Epithelial cell of esophagus (primary cell): ENCODE measurements at regions not wholly inside any gene's neighbourhood (a gene's known extent, or its start where the extent isn't known, plus 50 kb on each side); places are given as distances from the start of the nearest gene placed in this dataset.

Experiments used
- DNase-seq: peaks from one replicate; pipeline ENCODE4 v3.0.0; 2010; ENCODE audit warnings: low read depth
- H3K4me3 ChIP-seq: 2 replicates; pipeline ENCODE4 v1.5.1; 2011; ENCODE audit warnings: mild to moderate bottlenecking, low read length, control low read depth
- TF ChIP-seq, protein P1 (sequence below): IDR thresholded peaks from 2 replicates; pipeline ENCODE4 v1.5.1; 2011; ENCODE audit warnings: low read depth, mild to moderate bottlenecking, low read length, control low read depth, inconsistent platforms; ENCODE audit not compliant: insufficient read depth; ENCODE audit errors: missing control alignments

- DNase-seq = peak; percentile 75
- peak overlapping the region; percentile 34 for H3K4me3 ChIP-seq
- TF ChIP-seq, protein P1, sequence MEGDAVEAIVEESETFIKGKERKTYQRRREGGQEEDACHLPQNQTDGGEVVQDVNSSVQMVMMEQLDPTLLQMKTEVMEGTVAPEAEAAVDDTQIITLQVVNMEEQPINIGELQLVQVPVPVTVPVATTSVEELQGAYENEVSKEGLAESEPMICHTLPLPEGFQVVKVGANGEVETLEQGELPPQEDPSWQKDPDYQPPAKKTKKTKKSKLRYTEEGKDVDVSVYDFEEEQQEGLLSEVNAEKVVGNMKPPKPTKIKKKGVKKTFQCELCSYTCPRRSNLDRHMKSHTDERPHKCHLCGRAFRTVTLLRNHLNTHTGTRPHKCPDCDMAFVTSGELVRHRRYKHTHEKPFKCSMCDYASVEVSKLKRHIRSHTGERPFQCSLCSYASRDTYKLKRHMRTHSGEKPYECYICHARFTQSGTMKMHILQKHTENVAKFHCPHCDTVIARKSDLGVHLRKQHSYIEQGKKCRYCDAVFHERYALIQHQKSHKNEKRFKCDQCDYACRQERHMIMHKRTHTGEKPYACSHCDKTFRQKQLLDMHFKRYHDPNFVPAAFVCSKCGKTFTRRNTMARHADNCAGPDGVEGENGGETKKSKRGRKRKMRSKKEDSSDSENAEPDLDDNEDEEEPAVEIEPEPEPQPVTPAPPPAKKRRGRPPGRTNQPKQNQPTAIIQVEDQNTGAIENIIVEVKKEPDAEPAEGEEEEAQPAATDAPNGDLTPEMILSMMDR = peak; percentile 91
These were observed 64.0 kb upstream of the HNRNPA3 start for GRCh38 chr2:177148477-177149154.

DNA sequence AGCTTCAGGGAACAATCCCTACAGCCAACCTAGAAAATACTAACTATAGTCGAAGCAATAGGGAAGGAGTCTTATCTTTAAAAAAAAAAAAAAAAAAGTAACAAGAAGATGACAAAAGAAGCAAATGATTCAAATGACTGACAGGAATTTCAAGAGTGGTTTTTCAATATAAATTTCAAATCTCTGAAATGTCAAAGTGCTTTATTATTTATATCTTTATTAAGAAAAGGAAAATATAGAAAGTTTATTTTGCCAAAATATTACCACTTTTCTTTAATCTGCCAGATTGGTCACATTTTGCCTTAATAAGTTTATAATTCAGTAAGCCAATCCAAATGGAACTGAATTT is 63.5 kb upstream of the HNRNPA3 start:
- H3K4me3 ChIP-seq = no peak overlapping the region
- TF ChIP-seq, protein P1 = no peak
- no peak for DNase-seq

DNA sequence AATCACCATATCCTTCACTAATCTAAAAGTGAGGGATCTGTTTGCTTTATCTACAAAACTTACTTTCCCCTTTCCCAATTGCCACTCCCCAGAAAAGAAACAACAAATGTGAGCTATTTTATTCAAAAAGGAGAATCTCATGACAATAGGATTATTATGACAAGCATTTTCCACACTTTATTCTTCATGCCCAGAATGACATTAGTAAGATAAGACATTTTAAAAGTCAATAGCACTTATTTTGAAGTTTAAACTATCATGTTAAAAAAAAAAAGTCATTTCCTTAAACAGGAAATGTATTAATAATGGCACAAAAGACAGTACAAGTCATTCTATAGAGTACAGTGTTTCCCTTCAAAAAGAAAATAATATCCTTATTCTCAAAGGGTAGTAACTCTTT is 58.8 kb upstream of the HNRNPA3 start:
- TF ChIP-seq, protein P1 = no peak
- no peak for DNase-seq
- H3K4me3 ChIP-seq = no peak overlapping the region

- H3K4me3 ChIP-seq = no peak overlapping the region
- DNase-seq = no peak
- TF ChIP-seq, protein P1 = no peak
These were observed 57.8 kb upstream of the HNRNPA3 start for GRCh38 chr2:177154809-177155208.

- DNase-seq = peak; percentile 37
- TF ChIP-seq, protein P1 = no peak
- H3K4me3 ChIP-seq = no peak overlapping the region
These were observed 57.0 kb upstream of the HNRNPA3 start for GRCh38 chr2:177155631-177156030.

- H3K4me3 ChIP-seq = no peak overlapping the region
- TF ChIP-seq, protein P1 = peak; percentile 57
- peak; percentile 57 for DNase-seq
These were observed 50.7 kb upstream of the HNRNPA3 start for GRCh38 chr2:177161741-177162460.
